NCI-H1694 treated with DMSO at 0.1 percent for 48 hours (cell line): ENCODE measurements at regions not wholly inside any gene's neighbourhood (a gene's known extent, or its start where the extent isn't known, plus 50 kb on each side); places are given as distances from the start of the nearest gene placed in this dataset.
"Not testable (repeated sequence)": the region's sequence is repeated elsewhere in the genome, so short reads cannot be mapped to it uniquely, and the experiment has no call there.

ENCODE experiments used
- DNase-seq: peaks from one replicate; lab custom pipeline; 2025; lab: John Stamatoyannopoulos, UW

DNA sequence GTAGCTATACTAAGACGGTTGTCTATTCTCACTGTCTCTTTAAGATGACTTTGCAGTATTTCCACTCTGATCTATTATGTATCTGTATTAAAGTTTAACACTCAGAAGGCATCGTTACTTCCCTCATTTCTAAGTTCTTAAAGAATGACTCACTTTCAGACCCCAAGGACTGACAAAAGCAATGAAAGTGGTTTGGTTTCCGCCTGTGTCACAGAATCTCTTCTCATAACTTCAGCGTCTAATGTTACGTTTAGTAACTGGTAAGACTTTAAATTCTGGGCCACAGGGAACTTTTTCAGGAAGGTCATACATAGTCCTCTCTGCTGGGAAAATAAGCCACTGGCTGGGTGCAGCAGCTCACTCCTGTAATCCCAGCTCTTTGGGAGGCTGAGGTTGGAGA, 892.0 kb upstream of the AUTS2 start:
- no peak for DNase-seq

DNA sequence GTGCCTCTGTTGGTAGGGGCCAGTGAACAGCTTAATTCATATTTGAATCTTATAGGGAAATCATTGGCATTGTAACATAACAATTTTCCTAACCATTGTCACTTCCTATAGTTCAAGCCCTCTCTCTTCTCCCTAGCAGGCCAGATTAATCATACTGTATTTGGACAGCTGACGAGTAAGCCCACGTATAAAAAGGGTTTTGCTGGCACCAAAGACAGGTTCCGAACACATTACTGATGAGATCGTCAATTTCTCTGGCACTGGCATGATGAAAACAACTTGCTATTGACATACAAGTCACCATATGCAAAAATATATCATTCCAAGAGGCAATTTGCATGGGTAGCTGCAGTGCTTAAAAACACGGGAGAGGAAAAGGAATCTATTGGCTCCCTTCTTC, 891.1 kb upstream of the AUTS2 start:
- no peak for DNase-seq

DNA sequence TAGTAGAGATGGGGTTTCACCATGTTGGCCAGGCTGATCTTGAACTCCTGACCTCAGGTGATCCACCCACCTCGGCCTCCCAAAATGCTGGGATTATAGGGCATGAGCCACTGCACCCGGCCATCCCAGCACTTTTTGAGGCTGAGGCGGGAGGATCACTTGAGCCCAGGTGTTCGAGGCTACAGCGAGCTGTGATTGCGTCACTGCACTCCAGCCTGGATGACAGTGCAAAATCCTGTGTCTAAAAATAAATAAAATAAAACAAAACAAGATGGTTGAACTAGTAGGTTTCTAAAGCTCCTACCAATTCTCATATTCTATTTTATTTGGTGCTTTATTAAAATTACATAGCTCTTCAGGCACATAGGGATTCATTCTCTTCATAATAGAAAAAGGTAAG, 890.3 kb upstream of the AUTS2 start:
- no peak for DNase-seq

DNA sequence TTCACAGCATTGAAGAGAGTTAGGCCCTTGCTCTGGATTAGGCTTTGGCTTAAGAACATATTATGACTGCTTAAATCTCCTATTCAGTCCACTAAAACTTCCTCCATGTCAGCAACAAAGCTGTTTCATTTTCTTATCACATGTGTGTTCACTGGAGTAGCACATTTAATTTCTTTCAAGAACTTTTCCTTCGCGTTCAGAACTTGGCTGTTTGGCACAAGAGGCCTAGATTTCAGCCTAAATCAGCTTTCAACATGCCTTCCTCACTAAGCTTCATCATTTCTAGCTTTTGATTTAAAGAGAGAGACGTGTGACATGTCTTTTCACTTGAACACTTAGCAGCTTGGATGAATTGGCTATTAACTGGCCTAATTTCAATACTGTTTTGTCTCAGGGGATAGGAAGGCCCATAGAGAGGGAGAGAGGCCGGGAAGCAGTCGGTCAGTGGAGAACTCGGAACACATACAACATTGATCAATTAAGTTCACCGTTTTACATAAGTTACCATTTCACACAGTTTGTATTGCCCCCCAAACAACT, 885.2 kb upstream of the AUTS2 start:
- no peak for DNase-seq

DNA sequence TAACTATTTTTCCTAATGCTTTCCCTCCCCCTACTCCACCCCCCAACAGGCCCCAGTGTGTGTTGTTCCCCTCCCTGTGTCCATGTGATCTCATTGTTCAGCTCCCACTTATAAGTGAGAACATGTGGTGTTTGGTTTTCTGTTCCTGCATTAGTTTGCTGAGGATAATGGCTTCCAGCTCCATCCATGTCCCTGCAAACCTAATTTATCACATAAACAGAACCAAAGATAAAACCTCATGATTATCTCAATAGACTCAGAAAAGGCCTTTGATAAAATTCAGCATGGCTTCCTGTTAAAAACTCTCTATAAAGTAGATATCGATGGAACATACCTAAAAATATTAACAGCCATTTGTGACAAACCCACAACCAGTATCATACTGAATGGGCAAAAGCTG, 884.1 kb upstream of the AUTS2 start:
- not testable (repeated sequence) for DNase-seq

DNA sequence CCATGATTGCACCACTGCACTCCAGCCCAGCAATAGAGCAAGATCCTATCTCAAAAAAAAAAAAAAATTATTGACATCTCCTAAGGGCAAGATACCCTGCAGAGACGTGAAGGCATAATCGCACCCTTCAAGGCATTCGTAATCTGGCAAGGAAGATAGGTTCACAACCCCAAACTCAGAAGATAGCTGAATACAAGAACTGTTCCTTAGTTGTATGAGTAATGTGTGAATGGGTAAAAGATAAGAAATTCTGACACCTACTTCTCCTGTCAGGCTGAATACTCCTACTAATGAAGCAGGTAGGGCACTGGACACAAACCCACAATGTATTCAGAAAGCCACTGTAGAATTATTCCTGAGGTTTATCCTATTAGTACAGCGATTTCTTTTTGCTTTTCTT, 882.4 kb upstream of the AUTS2 start:
- no peak for DNase-seq

DNA sequence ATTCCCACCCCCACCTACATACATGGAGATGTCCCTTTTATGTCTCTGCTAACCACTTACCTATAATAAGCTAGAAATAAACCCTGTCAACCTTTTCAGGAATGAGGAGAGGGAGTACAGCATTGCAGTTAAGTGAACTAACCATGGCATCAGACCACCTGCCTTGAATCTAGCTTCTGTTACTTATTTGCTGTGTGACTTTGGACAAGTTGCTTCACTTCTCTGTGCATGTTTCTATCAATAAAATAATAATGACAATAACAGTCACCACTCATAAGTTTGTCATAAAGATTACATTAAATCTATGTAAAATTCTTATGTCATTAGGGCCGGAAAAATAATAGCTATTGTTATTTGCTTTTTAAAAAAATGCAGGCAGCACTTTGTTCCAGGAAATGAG, 881.1 kb upstream of the AUTS2 start:
- no peak for DNase-seq

DNA sequence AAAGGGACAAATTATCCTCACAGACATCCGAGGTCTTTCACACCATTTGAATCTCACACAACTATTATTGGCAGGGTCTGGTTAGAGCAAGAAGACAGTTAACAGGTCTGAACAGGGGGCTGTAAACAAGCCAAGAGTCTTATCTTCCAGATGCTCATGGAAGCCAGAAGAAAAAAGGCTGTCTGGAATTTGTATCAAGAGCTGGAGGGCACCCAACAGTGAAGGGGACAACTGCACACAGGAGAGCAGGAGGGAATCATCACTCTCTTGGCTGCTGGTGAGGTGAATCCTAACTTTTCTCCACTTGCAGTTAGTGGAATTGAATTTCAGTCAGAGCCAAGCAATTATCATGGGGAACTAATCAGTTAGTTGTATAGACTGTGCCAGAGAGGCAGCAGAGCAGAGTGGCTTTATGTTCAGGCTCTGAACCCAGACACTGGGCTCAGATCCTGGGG, 880.2 kb upstream of the AUTS2 start:
- DNase-seq, result peak; percentile 46

DNA sequence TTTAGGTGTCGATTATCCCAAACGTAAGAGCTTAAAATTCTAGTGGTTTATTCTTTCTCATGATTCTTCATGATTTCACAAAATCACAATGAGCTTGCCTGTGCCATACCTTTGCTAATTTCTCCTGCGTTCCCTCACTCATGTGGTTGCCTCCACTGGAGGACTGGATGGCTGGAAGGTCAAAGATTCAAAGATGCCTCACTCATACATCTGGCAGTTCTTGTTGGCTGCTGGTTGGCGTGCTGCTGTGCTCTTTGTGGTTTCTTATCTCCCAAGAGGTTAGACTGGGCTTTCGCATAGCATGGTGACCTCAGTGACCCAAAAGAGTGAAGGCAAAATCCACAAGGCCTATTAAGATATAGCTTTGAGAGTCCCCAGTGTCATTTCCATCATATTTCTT, 877.6 kb upstream of the AUTS2 start:
- no peak for DNase-seq

DNA sequence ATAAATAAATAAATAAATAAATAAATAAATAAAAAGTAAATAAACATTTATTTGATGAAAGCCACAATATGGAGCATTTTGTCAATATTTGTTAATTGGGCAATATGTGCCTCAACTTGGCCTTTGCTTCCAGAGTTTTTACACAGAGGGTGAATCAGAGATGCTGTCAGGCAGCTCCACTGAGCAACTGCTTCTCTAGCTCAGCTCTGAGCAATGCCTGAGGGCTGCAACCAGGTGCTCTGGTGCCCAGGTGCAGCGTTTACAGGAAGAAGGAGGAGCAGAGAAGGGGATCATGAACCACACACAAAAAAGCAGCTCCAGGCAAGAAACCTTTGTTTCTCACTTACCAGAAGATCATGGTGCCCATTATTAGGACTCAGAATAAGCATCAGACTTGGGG, 876.2 kb upstream of the AUTS2 start:
- no peak for DNase-seq

DNA sequence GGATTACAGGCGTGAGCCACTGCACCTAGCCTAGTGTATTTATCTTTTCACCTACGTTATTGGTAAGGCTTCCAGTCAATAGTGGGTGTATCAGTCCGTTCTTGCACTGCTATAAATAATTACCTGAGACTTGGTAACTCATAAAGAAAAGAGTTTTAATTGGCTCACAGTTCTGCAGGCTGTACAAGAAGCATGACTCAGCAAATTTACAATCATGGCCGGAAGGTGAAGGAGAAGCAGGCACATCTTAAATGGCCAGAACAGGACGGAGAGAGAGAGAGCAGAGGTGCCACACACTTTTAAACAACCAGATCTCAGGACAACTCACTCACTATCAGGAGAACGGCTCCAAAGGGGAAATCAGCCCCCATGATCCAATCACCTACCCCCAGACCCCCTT, 873.3 kb upstream of the AUTS2 start:
- DNase-seq, result no peak

DNA sequence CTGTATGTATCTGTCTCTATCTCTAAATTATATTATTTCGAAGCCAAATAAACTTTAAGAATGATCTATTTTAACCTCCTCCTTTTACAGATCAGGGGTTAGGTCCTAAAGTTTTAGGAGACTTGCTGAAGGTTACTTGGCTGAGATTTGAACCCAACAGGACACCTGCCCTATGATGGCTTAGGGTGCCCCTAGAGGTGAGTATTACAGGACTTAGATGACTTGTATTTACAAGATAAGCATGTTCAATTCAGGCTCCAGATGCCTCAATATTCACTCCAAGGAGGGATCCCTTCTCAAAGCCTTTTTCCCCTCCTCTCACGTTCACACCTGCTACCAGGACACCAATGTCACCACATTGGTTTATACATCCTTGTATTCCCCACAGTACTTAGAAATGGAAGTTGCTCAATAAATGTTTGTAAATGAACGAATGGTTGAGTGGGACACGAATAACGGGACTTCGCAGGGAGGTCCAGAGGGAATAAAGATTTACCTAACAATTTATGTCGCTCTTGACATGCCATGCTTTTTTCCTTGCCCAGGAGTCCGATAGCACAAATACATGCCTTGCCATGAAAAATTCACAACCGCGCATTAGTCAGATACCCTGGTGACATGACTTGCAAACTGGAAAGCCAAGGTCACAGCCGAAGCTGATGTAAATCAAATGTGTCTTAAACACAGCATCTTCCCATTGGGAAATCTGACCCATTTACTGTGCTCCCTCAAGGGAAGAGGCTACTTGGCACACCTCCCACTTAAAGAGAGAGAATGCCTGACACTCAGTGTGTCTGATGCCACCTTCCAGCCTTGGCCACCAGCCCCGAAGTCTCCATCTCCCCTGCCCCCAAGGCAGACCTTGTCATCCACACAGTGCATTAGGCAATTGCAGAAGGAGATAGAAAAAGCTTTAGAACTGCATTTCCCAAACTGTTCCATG, 872.2 kb upstream of the AUTS2 start:
- no peak for DNase-seq

DNA sequence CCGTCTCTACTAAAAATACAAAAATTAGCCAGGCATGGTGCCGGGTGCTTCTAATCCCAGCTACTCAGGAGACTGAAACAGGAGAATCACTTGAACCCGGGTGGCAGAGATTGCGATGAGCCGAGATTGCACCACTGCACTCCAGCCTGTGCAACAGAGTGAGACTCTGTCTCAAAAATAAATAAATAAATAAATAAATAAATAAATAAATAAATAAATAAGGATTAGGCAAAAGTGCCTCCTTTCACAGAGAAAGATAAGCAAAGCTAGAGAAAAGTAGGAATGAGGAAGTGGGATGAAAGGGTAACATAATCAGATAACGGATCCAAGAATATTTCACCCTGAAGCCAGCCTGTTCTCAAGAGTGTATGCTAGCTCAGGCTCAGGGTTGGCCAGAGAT, 869.6 kb upstream of the AUTS2 start:
- DNase-seq, result not testable (repeated sequence)

DNA sequence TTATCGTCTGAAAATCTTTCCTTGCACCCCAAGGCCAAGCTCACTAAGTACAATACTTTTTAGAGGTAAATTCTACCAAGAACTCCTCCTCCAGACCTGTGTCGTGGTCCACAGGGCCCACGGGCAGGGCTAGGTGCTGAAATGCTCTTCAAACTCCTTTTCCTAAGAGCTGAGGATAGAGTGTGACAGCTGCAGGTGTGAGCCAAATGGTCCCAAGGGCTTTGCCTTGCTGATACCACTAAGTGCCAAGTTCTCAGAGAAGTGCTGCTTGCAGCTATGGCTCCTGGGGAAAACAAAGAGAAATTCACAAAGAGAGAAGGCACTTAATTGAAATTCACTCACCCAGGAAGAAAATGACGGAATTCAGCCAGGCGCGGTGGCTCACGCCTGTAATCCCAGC, 868.9 kb upstream of the AUTS2 start:
- no peak for DNase-seq

DNA sequence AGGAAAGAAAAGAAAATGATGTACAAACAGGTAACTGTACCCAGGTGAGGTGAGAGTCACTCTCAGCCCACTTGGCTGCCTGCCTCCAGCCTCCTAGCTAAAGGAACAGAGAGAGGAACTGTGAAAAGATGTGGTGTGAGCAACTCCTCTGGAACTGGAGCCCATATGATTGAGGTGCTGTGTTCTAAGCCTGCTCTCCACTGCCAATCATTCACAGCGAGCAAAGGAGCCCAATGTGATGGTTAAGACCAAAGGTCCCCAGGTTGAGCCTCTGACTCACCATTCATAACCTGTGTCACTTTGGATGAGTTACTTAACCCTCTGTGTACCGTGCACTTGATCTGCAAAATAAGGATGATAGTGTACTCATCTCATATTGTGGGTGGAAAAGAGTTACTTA, 868.1 kb upstream of the AUTS2 start:
- no peak for DNase-seq

DNA sequence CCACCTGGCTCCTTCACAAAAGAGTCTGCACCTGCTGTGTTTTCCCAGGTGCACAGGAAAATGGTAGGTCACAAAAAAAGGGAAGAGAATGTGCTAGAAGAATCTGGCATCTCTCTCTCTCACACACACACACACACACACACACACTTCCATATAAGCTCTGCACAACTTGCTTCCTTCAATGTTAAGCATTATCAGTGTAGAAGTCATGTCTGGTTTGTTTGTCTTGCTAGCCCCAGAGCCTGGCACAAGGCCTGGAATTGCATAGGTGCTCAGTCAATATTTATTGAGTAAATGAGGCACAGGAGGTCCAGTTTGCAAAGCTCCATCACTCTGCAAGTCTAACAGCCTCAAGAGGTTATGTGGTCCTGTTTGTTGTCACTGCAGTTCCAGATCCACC, 867.3 kb upstream of the AUTS2 start:
- DNase-seq, result no peak

DNA sequence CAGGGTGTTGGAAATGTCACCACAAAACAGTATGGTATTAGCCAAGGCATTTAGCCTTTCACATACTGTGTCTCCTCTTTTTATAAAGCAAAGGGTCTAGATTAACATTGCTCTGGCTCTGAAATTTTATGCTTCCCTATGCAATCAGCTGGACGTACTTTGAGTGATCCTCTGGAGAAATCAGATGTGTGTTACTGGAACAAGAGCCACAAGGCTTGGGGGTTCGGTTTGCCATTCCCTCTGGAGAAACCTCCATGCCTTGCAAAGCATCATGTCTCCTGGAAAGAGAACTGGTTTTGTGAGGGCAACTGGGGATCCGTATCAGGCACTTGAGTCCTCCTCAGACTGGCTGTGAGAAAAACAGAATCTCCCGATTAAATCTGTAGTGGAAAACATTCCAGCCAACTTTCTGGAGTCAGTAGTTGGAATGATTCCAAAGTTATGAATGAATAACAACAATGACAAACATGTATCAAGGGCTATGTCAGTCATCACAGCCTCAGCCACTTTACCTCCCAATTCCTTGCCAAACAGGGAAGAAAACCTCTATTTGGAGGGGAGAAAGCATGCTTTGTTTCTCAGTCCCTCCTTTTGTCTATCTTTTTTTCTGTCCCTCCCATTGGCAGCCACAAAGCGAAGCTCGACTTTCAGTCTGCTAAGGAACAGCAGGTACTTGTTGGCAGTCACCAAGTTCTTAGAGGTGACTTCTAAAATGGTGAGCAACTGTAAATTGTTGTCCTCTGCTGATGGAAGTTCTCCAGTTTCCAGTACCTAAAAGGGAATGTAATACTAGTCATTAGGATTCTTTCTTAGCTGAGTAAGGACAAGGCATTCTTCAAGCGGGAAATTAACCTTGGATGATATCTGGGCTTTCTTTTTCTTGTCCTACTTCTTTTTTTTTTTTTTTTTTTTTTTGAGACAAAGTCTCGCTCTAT, 864.8 kb upstream of the AUTS2 start:
- DNase-seq, result no peak

DNA sequence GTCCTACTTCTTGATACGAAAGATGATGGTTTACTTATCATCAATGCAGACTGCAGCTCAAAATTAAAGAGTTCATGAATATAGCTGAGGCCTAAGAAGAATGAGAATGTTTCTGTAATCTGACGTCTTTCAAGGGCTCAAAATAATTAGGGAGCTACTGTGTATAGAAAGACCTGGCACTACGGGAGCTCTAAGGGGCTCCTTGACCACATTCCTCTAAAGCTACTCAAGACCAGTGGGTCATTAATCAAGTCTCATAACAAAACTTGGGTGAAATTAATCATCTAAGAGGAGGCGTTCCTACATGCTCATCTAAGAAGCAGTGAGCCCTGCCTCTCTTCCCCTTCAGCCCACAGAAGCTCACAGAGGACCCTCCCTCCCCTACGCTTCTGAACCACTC, 863.8 kb upstream of the AUTS2 start:
- DNase-seq, result no peak

DNA sequence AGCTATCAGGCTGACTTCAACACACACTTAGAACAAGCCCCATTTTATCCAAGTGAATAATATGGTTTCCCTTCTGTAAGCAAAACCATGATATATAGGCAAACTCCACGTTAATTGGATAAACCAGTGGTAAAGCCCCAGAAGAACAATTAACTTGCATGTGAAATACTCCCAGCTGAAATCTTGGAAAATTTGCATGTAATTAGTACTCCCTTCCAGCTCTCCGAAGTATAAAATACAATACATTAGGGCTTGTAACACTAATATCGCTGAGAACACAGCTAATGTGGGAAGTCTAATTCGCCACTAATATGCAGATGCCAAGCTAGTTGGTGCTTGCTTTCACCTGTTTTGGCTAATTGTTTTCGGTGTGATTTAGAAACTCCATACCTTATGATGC, 859.0 kb upstream of the AUTS2 start:
- DNase-seq, result no peak

DNA sequence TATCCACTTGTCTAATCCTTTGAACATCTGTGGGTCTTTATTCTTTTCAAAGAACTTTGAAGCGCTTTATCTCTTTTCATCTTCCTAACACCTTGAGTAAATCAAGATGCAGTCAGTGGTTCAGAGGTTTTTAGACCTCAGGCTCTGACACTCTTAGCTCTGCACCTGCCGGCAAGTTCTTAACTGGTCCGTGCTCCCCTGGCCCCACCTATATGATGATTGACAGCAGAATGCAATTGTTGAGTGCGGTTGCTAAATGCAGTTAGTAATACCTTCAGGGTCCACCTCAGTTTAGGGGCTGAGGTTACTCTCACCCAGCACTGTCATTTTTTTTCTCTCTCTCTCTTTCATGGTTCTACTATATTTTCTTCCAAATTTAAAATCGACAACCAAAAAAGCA, 854.2 kb upstream of the AUTS2 start:
- DNase-seq, result no peak

DNA sequence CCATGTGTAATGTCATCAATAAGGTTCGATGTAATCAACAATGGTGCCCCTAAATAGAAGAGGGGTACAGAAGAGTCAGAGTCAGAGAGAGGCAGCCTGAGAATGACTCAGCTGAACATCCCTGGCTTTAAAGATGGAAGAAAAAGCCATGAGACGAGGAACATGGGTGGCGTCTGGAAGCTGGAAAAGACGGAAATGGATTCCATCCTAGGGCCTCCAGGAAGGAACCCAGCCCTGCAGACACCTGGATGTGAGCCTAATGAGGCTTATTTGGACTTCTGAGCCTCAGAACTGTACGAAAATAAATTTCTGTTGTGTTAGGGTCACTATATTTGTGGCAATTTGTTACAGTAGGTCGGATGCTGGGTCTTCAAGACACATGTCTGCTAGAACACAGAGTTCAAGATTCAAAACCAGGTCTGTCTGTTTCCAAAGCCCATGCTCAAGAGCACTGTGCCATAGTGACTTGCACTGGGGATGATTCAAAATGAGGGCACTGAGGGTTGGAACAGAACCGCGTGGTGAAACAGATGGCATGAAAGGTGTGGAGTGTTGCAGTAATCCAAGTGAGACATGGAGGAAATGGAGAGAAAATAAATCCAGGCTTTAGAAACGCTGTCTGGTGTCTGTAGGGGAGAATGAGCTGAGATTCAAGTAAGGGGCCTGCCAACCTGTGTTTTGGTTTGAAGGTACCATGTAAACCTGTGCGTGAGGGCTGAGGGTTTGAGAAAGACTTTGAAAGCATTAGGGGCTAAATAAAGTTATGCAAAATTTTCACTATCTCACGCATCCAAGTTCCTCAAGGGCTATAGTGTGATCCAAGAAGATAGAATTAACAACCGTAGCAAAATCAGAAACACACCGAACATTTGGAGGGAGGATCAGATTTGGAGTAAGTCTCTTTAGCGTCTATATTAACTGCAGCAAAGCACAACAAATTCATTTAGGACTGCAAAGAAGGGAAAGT, 849.1 kb upstream of the AUTS2 start:
- DNase-seq, result no peak
